ENCODE measurements at regions not wholly inside any gene's neighbourhood (a gene's known extent, or its start where the extent isn't known, plus 50 kb on each side); places are given as distances from the start of the nearest gene placed in this dataset.
A peak's percentile ranks its signal among the peaks of the same experiment; 100 is the strongest.

- no peak for DNase-seq
Observed at GRCh38 chr1:168972225-168972624, 134.3 kb upstream of the ATP1B1 start.

GRCh38 chr1:168972887-168973286 is 133.6 kb upstream of the ATP1B1 start:
- peak; percentile 35 for DNase-seq

GRCh38 chr1:168974117-168974516 is 132.4 kb upstream of the ATP1B1 start:
- no peak for DNase-seq

GRCh38 chr1:168974611-168975010 is 131.9 kb upstream of the ATP1B1 start:
- DNase-seq = no peak

GRCh38 chr1:168976267-168976666 is 130.2 kb upstream of the ATP1B1 start:
- DNase-seq = peak; percentile 24

- peak; percentile 15 for DNase-seq
Observed at GRCh38 chr1:168977618-168978017, 128.9 kb upstream of the ATP1B1 start.

- DNase-seq = no peak
Observed at GRCh38 chr1:168979276-168979675, 127.2 kb upstream of the ATP1B1 start.

GRCh38 chr1:168980180-168980579 is 126.3 kb upstream of the ATP1B1 start:
- DNase-seq = no peak

- no peak for DNase-seq
Observed at GRCh38 chr1:168980656-168981055, 125.8 kb upstream of the ATP1B1 start.

- DNase-seq = no peak
Observed at GRCh38 chr1:168982778-168983177, 123.7 kb upstream of the ATP1B1 start.

- no peak for DNase-seq
Observed at GRCh38 chr1:168987330-168987729, 119.2 kb upstream of the ATP1B1 start.

- DNase-seq = no peak
Observed at GRCh38 chr1:168987923-168988322, 118.6 kb upstream of the ATP1B1 start.

- no peak for DNase-seq
Observed at GRCh38 chr1:168989985-168990384, 116.5 kb upstream of the ATP1B1 start.

GRCh38 chr1:168991667-168992475 is 114.6 kb upstream of the ATP1B1 start:
- no peak for DNase-seq

GRCh38 chr1:169001353-169001752 is 105.1 kb upstream of the ATP1B1 start:
- DNase-seq = no peak

GRCh38 chr1:169003864-169004516 is 102.5 kb upstream of the ATP1B1 start:
- no peak for DNase-seq

- no peak for DNase-seq
Observed at GRCh38 chr1:169005776-169006175, 100.7 kb upstream of the ATP1B1 start.

- no peak for DNase-seq
Observed at GRCh38 chr1:169009666-169010065, 96.8 kb upstream of the ATP1B1 start.

- DNase-seq = no peak
Observed at GRCh38 chr1:169012416-169012815, 94.1 kb upstream of the ATP1B1 start.

- DNase-seq = no peak
Observed at GRCh38 chr1:169013821-169014220, 92.7 kb upstream of the ATP1B1 start.

GRCh38 chr1:169015464-169015863 is 91.0 kb upstream of the ATP1B1 start:
- DNase-seq = no peak

GRCh38 chr1:169018751-169019150 is 87.7 kb upstream of the ATP1B1 start:
- peak; percentile 83 for DNase-seq

GRCh38 chr1:169019419-169020058 is 87.0 kb upstream of the ATP1B1 start:
- DNase-seq = peak; percentile 56

GRCh38 chr1:169020684-169021083 is 85.8 kb upstream of the ATP1B1 start:
- no peak for DNase-seq
